GM21360 (cell line): ENCODE measurements at regions not wholly inside any gene's neighbourhood (a gene's known extent, or its start where the extent isn't known, plus 50 kb on each side); places are given as distances from the start of the nearest gene placed in this dataset.
"Not testable (repeated sequence)": the region's sequence is repeated elsewhere in the genome, so short reads cannot be mapped to it uniquely, and the experiment has no call there.

Experiments
- ATAC-seq: cut with Tn5 transposase; IDR thresholded peaks from one replicate; pipeline ENCODE4 v1.9.1; 2021; ENCODE audit warnings: mild to moderate bottlenecking, moderate library complexity; ENCODE audit not compliant: unreplicated experiment

GRCh38 chr20:56724241-56724757, 95.2 kb downstream of the TFAP2C start:
- ATAC-seq: no peak

- no peak for ATAC-seq
These were observed 100.9 kb downstream of the TFAP2C start for GRCh38 chr20:56730003-56730402.

GRCh38 chr20:56730996-56731395, 101.9 kb downstream of the TFAP2C start:
- no peak for ATAC-seq

DNA sequence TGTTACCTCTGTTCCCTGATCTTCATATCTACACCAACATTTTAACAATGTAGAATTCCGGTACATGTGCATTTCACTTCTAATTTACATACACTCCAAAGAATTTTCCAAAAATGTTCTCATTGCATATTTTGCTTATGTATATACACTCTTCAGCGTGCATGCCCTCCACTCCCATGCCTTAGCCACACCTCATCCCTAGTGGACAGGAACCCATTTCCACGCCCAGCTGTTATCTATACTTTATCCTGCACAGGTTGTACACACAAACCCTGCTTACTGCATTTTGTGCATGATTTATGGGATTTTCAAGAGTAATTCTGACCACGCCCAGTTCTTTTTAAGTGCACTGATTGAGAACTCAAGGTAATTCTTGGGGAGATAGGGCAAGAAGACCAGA, 102.4 kb downstream of the TFAP2C start:
- no peak for ATAC-seq

DNA sequence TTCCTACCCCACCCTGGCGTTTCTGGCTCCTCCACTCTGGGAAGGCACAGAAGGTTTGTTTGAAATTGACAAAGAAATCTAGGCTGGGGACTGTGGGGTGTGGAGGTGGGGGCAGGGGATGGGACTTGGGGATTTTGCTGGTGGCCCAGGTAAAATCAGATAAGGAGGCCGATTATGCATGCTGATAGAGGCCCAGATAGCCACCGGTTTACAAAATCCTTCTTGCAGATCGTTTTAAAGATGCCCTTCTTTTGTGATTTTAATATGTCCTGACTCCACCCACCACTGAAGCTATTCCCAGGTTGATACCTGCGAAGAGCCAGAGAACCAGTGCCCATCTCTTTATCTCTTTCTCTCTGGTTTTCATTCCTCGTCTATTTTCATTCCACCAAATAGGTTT, 104.9 kb downstream of the TFAP2C start:
- no peak for ATAC-seq

DNA sequence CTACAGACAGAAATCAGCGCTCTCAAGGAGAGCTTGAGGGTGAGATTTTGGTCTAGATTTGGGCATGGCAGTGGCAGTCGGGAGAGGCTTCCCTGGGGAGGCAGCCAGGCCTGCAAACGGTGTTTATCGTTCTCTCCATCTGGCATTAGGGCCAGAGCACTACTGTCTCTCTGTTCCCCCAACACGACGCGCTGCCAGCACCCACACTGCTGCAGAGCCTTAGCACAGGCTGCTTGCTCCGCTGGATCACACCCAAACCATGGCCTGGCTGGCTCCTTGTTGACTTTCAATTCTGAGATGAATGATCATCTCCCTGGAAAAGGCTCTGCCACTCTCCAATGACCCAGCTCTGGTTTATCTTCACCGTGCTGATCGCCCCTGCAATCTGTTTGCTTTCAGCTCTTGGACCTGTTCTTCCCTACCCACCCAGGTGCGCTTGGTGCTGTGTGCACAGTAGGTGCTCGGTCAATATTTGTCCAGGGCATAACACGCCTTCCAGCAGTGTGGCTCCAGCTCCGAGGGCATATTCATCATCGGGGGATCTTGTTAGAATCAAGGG, 106.1 kb downstream of the TFAP2C start:
- ATAC-seq: no peak

DNA sequence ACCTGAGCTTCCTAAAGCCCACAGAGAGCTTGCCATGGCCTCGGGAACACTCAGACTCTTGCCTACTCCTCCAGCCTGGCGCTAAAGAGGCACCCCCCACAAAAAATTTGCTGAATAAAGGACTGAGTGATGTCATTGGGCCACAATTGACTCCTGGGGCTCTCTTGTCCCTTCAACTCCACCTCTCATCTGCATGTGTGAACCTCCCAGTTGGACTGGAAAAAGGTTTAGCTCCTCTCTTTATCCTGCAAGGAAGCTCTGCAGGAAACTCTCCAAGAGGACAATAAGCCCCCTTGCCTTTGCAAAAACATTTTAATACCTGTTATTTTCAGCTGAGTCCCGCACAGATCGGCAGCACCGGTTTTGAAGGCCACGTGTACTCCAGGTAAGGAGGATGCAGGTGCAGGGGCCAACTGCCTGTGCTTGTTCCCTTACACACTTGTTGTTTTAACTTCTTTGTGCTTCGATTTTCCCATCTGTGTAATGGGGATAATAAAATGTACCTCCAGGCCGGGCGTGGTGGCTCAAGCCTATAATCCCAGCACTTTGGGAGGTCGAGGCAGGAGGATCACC, 107.3 kb downstream of the TFAP2C start:
- no peak for ATAC-seq

DNA sequence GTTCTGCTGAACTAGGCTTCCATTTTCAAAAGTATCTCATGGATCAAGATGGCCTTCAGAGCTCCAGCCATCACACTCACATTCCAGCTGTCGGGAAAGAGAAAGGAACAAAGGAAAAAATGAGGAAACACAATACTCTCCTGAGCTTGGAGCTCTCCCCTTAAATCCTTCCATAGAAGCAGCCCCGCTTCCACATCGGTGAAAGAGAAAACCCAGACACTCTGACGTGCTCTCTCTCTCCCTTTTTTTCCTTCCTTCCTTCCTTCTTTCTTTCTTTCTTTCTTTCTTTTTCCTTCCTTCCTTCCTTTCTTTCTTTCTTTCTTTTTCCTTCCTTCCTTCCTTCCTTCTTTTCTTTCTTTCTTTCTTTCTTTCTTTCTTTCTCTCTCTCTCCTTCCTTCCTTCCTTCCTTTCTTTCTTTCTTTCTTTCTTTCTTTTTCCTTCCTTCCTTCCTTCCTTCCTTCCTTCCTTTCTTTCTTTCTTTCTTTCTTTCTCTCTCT, 115.3 kb downstream of the TFAP2C start:
- not testable (repeated sequence) for ATAC-seq

GRCh38 chr20:56748476-56749377, 119.6 kb downstream of the TFAP2C start:
- ATAC-seq: no peak

- ATAC-seq: no peak
These were observed 121.3 kb downstream of the TFAP2C start for GRCh38 chr20:56750430-56750829.

DNA sequence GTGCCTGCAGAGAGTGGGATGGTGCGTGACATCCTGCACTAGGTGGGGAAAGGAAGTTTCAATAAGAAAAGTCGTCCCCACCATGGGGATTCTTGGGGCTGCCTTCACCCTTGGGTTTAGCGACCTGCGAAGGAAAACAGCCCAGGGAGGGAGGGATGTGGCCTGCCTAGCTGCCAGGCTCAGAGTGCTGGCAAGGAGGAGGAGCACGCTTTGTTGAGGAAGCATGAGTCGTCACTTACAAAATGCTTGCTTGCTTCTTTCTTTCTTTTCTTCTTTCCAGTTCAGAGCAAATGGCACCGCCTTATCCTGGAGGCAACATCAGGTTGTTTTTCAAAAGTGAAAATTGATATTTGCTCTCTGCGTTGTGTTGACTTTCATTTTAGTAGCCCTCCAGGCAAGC, 123.2 kb downstream of the TFAP2C start:
- ATAC-seq: no peak

GRCh38 chr20:56755201-56755600, 126.1 kb downstream of the TFAP2C start:
- no peak for ATAC-seq

DNA sequence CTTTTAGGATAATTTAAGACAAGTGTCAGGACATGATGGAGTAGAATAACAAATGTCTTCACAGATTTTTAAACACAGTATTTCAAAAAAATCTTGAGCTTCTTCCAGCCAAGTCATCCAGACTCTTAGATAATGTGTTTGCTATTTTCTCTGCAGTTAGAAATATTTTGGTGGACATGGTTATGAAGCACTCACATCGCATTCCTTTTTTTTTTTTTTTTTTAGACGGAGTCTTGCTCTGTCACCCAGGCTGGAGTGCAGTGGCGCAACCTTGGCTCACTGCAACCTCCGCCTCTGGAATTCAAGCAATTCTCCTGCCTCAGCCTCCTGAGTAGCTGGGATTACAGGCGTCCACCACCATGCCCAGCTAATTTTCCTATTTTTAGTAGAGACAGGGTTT, 127.6 kb downstream of the TFAP2C start:
- not testable (repeated sequence) for ATAC-seq

DNA sequence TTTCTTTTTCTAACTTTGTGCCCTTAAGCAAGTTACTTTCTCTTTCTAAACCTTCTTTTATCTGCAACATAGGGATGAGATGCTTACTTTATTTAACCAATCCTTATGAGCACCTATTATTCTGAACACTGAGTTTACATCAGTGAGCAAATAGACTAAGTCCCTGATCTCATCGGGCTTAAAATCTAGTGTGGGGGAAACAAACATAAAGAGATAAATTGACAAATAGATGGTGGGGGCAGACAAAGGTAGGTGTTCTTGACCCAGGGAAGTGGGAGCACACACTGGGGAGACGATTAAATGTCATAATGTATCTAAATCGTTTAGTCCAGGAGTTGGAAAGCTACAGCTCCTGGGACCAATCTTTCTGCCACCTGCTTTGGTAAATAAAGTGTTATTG, 129.6 kb downstream of the TFAP2C start:
- no peak for ATAC-seq

GRCh38 chr20:56759741-56760278, 130.7 kb downstream of the TFAP2C start:
- ATAC-seq: no peak

DNA sequence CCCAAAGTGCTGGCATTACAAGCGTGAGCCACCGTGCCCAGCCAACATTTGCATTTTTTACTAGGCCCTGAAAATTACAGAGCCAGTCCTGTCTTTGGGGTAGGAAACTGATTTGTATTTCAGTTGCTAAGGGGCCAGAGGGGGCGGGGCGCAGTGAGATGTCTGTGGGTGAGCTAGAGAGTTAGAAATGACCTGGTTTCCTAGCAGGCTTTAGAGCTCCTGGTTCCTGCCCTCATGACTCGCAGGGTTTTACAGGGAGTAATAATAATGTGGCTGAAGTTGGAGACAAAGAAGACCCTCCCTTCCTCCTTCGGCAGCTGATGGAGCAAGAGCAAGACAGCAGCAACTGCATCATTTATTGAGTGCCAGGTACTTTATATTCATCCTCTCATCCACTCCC, 131.5 kb downstream of the TFAP2C start:
- ATAC-seq: no peak

DNA sequence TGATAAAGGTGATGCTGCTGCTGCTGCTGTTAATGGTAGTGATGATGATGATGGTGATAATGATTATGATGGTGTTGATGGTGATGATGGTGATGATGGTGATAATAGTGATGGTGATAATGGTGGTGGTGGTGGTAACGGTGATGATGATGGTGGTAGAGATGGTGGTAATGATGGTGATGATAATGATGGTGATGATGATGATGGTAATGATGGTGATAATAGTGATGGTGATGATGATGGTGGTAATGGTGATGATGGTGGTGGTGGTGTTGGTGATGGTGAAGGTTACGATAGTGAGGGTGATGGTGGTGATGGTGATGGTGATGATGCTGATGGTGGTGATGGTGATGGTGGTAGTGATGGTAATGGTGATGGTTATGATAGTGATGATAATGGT, 132.3 kb downstream of the TFAP2C start:
- ATAC-seq: no peak

DNA sequence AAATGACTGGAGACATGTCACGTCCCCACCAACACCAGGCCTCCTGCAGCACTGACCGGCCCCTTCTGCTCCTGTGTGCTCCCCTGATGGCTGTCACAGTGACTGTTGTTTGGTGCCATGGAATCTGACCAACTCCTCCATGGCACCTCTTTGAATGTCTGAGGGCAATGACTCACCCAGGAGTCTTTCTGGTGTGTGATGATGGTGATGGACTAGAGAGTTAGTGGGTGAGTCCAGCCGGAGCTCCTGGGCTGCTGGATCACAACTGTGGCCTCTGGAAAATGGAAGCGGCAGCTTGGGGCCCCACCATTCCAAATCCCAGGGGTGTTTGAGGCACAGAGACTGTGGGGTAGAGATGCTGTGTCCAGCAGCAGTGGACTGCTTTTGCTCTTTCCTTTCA, 133.3 kb downstream of the TFAP2C start:
- ATAC-seq: no peak

GRCh38 chr20:56762829-56763228, 133.7 kb downstream of the TFAP2C start:
- no peak for ATAC-seq

GRCh38 chr20:56764671-56765070, 135.6 kb downstream of the TFAP2C start:
- no peak for ATAC-seq
